RWPE1 (cell line): ENCODE measurements at regions not wholly inside any gene's neighbourhood (a gene's known extent, or its start where the extent isn't known, plus 50 kb on each side); places are given as distances from the start of the nearest gene placed in this dataset.

Source experiments
- CTCF ChIA-PET: fragments of 350-600 bp; sonication (Branson Sonifier 250); formaldehyde crosslinking; extraction: SDS; loops from one replicate; lab custom pipeline; 2021; lab: Yijun Ruan, JAX
- POLR2A ChIA-PET: fragments of 400-600 bp; formaldehyde crosslinking; extraction: SDS; loops from one replicate; lab custom pipeline; 2020; ENCODE audit warnings: antibody characterized with exemption; ENCODE audit not compliant: low non-redundant PET; lab: Yijun Ruan, JAX
- DNase-seq: peaks from one replicate; pipeline ENCODE4 v3.0.0; 2012; ENCODE audit warnings: low spot score
- H3K27ac ChIP-seq: fragments of 450-650 bp; 2 replicates; pipeline ENCODE4 v1.5.1; 2017
- TF ChIP-seq, protein P1 (sequence below): fragments of 450-650 bp; conservative IDR thresholded peaks from 2 replicates; pipeline ENCODE4 v1.5.1; 2017; ENCODE audit warnings: low read depth, mild to moderate bottlenecking

DNA sequence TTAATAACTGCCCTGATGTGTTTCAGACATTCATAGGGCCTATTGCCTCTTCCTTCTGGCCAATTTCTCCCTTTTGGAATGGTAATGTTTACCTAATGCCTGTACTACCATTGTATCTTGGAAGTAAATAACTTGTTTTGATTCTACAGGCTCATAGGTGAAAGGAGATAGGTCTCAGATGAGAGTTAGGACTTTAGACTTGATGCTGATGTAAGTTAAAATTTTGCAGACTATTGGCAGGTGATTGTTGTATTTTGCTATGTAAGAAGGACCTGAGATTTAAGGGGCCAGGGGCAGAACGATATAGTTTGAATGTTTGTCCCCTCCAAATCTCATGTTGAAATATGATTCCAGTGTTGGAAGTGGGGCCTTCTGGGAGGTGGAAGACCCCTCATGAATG lies 215.5 kb downstream of the SLC39A8 start:
- CTCF ChIA-PET, result interaction anchor here (0.5 to 1.1 kb wide), 2 partner anchors 39 to 74 kb away, joined by 3 read pairs; no protein-coding TSS in a partner anchor
- TF ChIP-seq, protein P1, sequence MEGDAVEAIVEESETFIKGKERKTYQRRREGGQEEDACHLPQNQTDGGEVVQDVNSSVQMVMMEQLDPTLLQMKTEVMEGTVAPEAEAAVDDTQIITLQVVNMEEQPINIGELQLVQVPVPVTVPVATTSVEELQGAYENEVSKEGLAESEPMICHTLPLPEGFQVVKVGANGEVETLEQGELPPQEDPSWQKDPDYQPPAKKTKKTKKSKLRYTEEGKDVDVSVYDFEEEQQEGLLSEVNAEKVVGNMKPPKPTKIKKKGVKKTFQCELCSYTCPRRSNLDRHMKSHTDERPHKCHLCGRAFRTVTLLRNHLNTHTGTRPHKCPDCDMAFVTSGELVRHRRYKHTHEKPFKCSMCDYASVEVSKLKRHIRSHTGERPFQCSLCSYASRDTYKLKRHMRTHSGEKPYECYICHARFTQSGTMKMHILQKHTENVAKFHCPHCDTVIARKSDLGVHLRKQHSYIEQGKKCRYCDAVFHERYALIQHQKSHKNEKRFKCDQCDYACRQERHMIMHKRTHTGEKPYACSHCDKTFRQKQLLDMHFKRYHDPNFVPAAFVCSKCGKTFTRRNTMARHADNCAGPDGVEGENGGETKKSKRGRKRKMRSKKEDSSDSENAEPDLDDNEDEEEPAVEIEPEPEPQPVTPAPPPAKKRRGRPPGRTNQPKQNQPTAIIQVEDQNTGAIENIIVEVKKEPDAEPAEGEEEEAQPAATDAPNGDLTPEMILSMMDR, result no peak
- no peak overlapping the region for H3K27ac ChIP-seq
- DNase-seq, result no peak
- POLR2A ChIA-PET, result no interaction called here
